Endothelial cell of umbilical vein (primary cell): ENCODE measurements at regions not wholly inside any gene's neighbourhood (a gene's known extent, or its start where the extent isn't known, plus 50 kb on each side); places are given as distances from the start of the nearest gene placed in this dataset.

Experiments
- BruUV-seq: library from RNA; stranded (reverse); fragments of 400-500 nt; replicated peaks from 2 replicates; lab custom pipeline; 2021; lab: Mats Ljungman, UMichigan
- CTCF ChIA-PET: fragments of 300-600, 350-600 bp; sonication (Branson Sonifier 250); formaldehyde crosslinking; loops from one replicate; lab custom pipeline; 2021; ENCODE audit warnings: antibody characterized with exemption, inconsistent platforms; lab: Charles Lee
- POLR2A ChIA-PET: fragments of 300-600, 350-600 bp; sonication (Branson Sonifier 250); formaldehyde crosslinking; loops from one replicate; lab custom pipeline; 2021; ENCODE audit warnings: antibody characterized with exemption, inconsistent platforms; lab: Charles Lee
- DNase-seq: peaks from one replicate; pipeline ENCODE4 v3.0.0-alpha.2; 2011; ENCODE audit warnings: low read depth, low spot score
- FAIRE-seq: peaks from 2 replicates; lab custom pipeline; 2011; peaks lifted over from hg19 to GRCh38; lab: Jason Lieb, UNC
- H2AFZ ChIP-seq: 2 replicates; pipeline ENCODE4 v1.6.0; 2012; ENCODE audit warnings: low read depth, low read length, control low read depth, inconsistent platforms
- H3K27ac ChIP-seq: 2 replicates; pipeline ENCODE4 v1.5.1; 2011; ENCODE audit warnings: low read depth, mild to moderate bottlenecking, control low read depth, low read length, moderate library complexity; ENCODE audit not compliant: insufficient read depth
- H3K27me3 ChIP-seq, 2 experiments: 2 replicates each; pipeline versions ENCODE4 v1.6.0 to v1.6.1; 2011; ENCODE audit warnings: low read length in 2 of 2, mixed read lengths in 1 of 2; ENCODE audit not compliant: control insufficient read depth in 2 of 2, insufficient read depth in 2 of 2
- H3K36me3 ChIP-seq, 2 experiments: 2 replicates in 1 of 2; 3 replicates in 1 of 2; pipeline ENCODE4 v1.5.1; 2011; ENCODE audit warnings: low read length in 2 of 2, mild to moderate bottlenecking in 1 of 2, moderate library complexity in 1 of 2; ENCODE audit not compliant: control insufficient read depth in 2 of 2, insufficient read depth in 2 of 2; ENCODE audit errors: extremely low read depth in 1 of 2
- H3K4me1 ChIP-seq: 3 replicates; pipeline ENCODE4 v1.5.1; 2011; ENCODE audit warnings: mild to moderate bottlenecking, low read length; ENCODE audit not compliant: control insufficient read depth, insufficient read depth; ENCODE audit errors: extremely low read depth
- H3K4me2 ChIP-seq: 2 replicates; pipeline ENCODE4 v1.6.1; 2011; ENCODE audit warnings: low read length, control low read depth, mixed read lengths; ENCODE audit not compliant: insufficient read depth
- H3K4me3 ChIP-seq, 3 experiments: fragments of 200-600 bp in 1 of 3; sonication (generic), shearing (Covaris generic) in 1 of 3; replicated peaks in 1 of 3; 2 replicates each; pipeline ENCODE4 v1.5.1; 2011 to 2016; ENCODE audit warnings: control low read depth in 3 of 3, low read length in 3 of 3, mild to moderate bottlenecking in 2 of 3, inconsistent platforms in 1 of 3, low read depth in 1 of 3, moderate library complexity in 1 of 3; ENCODE audit not compliant: insufficient read depth in 1 of 3
- H3K79me2 ChIP-seq: 2 replicates; pipeline ENCODE4 v1.6.0; 2012; ENCODE audit warnings: low read length, inconsistent platforms; ENCODE audit not compliant: control insufficient read depth, insufficient read depth
- H3K9ac ChIP-seq: replicated peaks from 2 replicates; pipeline ENCODE3; 2011; ENCODE audit warnings: low read length, control low read depth; ENCODE audit not compliant: insufficient read depth; ENCODE audit errors: extremely low read depth
- H3K9me1 ChIP-seq: replicated peaks from 3 replicates; pipeline ENCODE4 v1.6.0; 2011; ENCODE audit warnings: mild to moderate bottlenecking, low read length; ENCODE audit not compliant: control insufficient read depth, insufficient read depth; ENCODE audit errors: extremely low read depth
- H3K9me3 ChIP-seq: replicated peaks from 2 replicates; pipeline ENCODE4 v1.5.1; 2012; ENCODE audit warnings: low read length, inconsistent platforms; ENCODE audit not compliant: control insufficient read depth, insufficient read depth
- H4K20me1 ChIP-seq: replicated peaks from 2 replicates; pipeline ENCODE3; 2011; ENCODE audit warnings: mild to moderate bottlenecking, low read length; ENCODE audit not compliant: control insufficient read depth, insufficient read depth; ENCODE audit errors: extremely low read depth
- CTCF ChIP-seq, 2 donors: IDR thresholded peaks; 1 replicate in 1 of 2; 2 replicates in 1 of 2; pipeline ENCODE4 v1.5.1; 2011; ENCODE audit warnings: low read length in 2 of 2, mild to moderate bottlenecking in 2 of 2, moderate library complexity in 2 of 2, control low read depth in 1 of 2, inconsistent platforms in 1 of 2, low read depth in 1 of 2; ENCODE audit not compliant: insufficient read depth in 1 of 2; ENCODE audit errors: extremely low read depth in 1 of 2
- EZH2 ChIP-seq: IDR thresholded peaks from 2 replicates; pipeline ENCODE4 v1.6.1; 2012; ENCODE audit warnings: borderline replicate concordance, low read depth, mild to moderate bottlenecking, moderate library complexity, low read length, inconsistent platforms; ENCODE audit not compliant: severe bottlenecking
- FOS ChIP-seq: IDR thresholded peaks from 2 replicates; pipeline ENCODE4 v1.6.1; 2011; ENCODE audit warnings: mild to moderate bottlenecking, low read length, moderate library complexity, borderline replicate concordance; ENCODE audit not compliant: insufficient read depth
- GATA2 ChIP-seq: IDR thresholded peaks from 2 replicates; pipeline ENCODE4 v1.7.0; 2011; ENCODE audit warnings: low read depth, mild to moderate bottlenecking, moderate library complexity, mixed read lengths, low read length; ENCODE audit not compliant: insufficient read length, insufficient read depth
- JUN ChIP-seq: IDR thresholded peaks from 2 replicates; pipeline ENCODE4 v1.6.1; 2011; ENCODE audit warnings: borderline replicate concordance, low read depth; ENCODE audit not compliant: insufficient read length, insufficient read depth
- MAX ChIP-seq: IDR thresholded peaks from 2 replicates; pipeline ENCODE4 v1.6.1; 2011; ENCODE audit not compliant: insufficient read depth, insufficient read length
- MYC ChIP-seq: IDR thresholded peaks from one replicate; pipeline ENCODE4 v1.6.1; 2011; ENCODE audit warnings: mild to moderate bottlenecking, low read depth, low read length
- POLR2A ChIP-seq: IDR thresholded peaks from 2 replicates; pipeline ENCODE4 v1.6.1; 2012; ENCODE audit warnings: low read depth, mild to moderate bottlenecking, control low read depth, low read length
- POLR2AphosphoS5 ChIP-seq: IDR thresholded peaks from 2 replicates; pipeline ENCODE4 v1.6.1; 2012; ENCODE audit warnings: low read depth, mild to moderate bottlenecking, control low read depth, low read length, moderate library complexity; ENCODE audit not compliant: insufficient read depth
- dilution Hi-C: fragments of 300-500 bp; cut with MboI; formaldehyde crosslinking; loops from one replicate; pipeline ENCODE4 v1.15.0; 2019; ENCODE audit warnings: low sequenced_read_pairs; ENCODE audit not compliant: extremely low pct_ligation_motif_present
- intact Hi-C: fragments of 100-400 bp; cut with micrococcal nuclease; formaldehyde crosslinking; loops from one replicate; pipeline ENCODE4 v1.10.0; 2022

- no peak for DNase-seq
- no peaks in the 10 kb centered on the region for H4K20me1 ChIP-seq
- dilution Hi-C loops (no loop called here), intact Hi-C loops (no loop called here)
- no peak overlapping the region for H3K9ac ChIP-seq
- H3K9me3 ChIP-seq: no peaks in the 10 kb centered on the region
- BruUV-seq: no TSS peak
- H3K79me2 ChIP-seq: no peaks in the 10 kb centered on the region
- H3K9me1 ChIP-seq: no peaks in the 10 kb centered on the region
- ChIA-PET POLR2A (no interaction called here), CTCF (no interaction called here)
- H2AFZ ChIP-seq: no peak overlapping the region
- no peak overlapping the region for H3K4me2 ChIP-seq
- no peaks in the 10 kb centered on the region for H3K4me1 ChIP-seq
- no peak overlapping the region for H3K27ac ChIP-seq
- TF ChIP-seq GATA2: no peak
- no peak for TF ChIP-seq FOS
- no peak for TF ChIP-seq MYC
- TF ChIP-seq CTCF (IDR thresholded peaks at IDR 0.05; ENCODE audit: extremely low read depth in 1 of 2, insufficient read depth in 1 of 2, low read depth in 1 of 2, low read length in 2 of 2): no peak
- TF ChIP-seq POLR2AphosphoS5: no peak
- TF ChIP-seq JUN: no peak
- TF ChIP-seq POLR2A: no peak
- H3K27me3 ChIP-seq: no peaks in the 10 kb centered on the region
- no peak for FAIRE-seq
- H3K36me3 ChIP-seq: no peaks in the 10 kb centered on the region
- H3K4me3 ChIP-seq: no peak overlapping the region
Measured at GRCh38 chr9:97124256-97124655, 85.3 kb upstream of the CTSV start.

- ChIA-PET POLR2A (no interaction called here), CTCF (interaction anchor here (1.2 to 2.4 kb wide), 3 partner anchors 68 to 253 kb away, joined by 3 to 41 read pairs (median 5); no protein-coding TSS in a partner anchor)
- no peak overlapping the region for H3K27ac ChIP-seq
- no peaks in the 10 kb centered on the region for H3K79me2 ChIP-seq
- no peaks in the 10 kb centered on the region for H4K20me1 ChIP-seq
- H3K4me2 ChIP-seq: no peak overlapping the region
- FAIRE-seq (no peak), DNase-seq (no peak)
- H2AFZ ChIP-seq: no peak overlapping the region
- BruUV-seq: no TSS peak
- intact Hi-C loops: no loop called here
- TF ChIP-seq GATA2: no peak
- no peak for TF ChIP-seq EZH2
- TF ChIP-seq JUN: no peak
- TF ChIP-seq POLR2A: no peak
- no peak for TF ChIP-seq MYC
- TF ChIP-seq MAX: no peak
- no peak for TF ChIP-seq CTCF (IDR thresholded peaks at IDR 0.05; ENCODE audit: extremely low read depth in 1 of 2, insufficient read depth in 1 of 2, low read depth in 1 of 2, low read length in 2 of 2)
- no peak for TF ChIP-seq POLR2AphosphoS5
- TF ChIP-seq FOS: no peak
- dilution Hi-C loops: no loop called here
- peaks cover 1 to 4% of the 10 kb centered on the region in 2 experiments for H3K27me3 ChIP-seq
- H3K9ac ChIP-seq: no peak overlapping the region
- no peaks in the 10 kb centered on the region for H3K4me1 ChIP-seq
- no peak overlapping the region for H3K4me3 ChIP-seq
- H3K9me3 ChIP-seq: no peaks in the 10 kb centered on the region
- no peaks in the 10 kb centered on the region for H3K36me3 ChIP-seq
- H3K9me1 ChIP-seq: no peaks in the 10 kb centered on the region
Measured at GRCh38 chr9:97110696-97111095, 71.8 kb upstream of the CTSV start.
